ENCODE measurements at regions not wholly inside any gene's neighbourhood (a gene's known extent, or its start where the extent isn't known, plus 50 kb on each side); places are given as distances from the start of the nearest gene placed in this dataset.

DNA sequence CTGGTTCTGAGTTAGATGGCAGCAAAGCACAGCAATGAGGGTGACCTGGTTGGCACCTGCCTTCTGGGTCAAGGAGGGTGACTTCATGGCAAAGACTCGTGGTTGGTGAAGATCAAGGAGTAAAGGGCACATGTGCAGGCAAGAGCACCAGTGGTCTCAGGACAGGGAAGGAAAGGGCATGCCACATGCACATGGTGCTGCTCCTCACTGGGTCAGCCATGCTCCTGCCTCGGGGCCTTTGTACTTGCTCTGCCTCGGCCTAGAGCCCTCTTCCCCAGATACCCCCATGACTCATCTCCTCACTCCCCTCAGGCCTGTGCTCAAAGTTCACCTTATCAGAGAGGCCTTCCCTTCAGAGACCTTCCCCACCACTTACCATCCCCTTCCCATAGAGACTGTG lies 106.7 kb upstream of the KDM7A start:
- Histone ChIP-seq H4K20me1 (ENCODE audit: insufficient read depth, low read length) (no peaks in the 10 kb centered on the region), H3K27me3 (replicated peaks; ENCODE audit: insufficient read depth, low read length) (no peaks in the 10 kb centered on the region), H3K9me3 (replicated peaks; ENCODE audit: insufficient read depth, low read length) (no peaks in the 10 kb centered on the region), H3K9me2 (replicated peaks; ENCODE audit: insufficient read depth, low read length) (no peaks in the 10 kb centered on the region), H3K27ac (ENCODE audit: low read length) (no peak overlapping the region), H3K9ac (ENCODE audit: low read length) (no peak overlapping the region), H3K79me2 (ENCODE audit: low read length) (no peaks in the 10 kb centered on the region), H3K4me3 (ENCODE audit: low read length) (no peak overlapping the region), H3K4me2 (ENCODE audit: low read depth, low read length) (no peak overlapping the region), H3F3A (ENCODE audit: insufficient read depth, low read length) (no peaks in the 10 kb centered on the region), H3K4me1 (ENCODE audit: low read length) (no peaks in the 10 kb centered on the region), H2AFZ (ENCODE audit: low read length) (no peak overlapping the region), H3K36me3 (replicated peaks; ENCODE audit: insufficient read depth, low read length) (no peaks in the 10 kb centered on the region)
- no peak for DNase-seq
- TF ChIP-seq, protein P1, sequence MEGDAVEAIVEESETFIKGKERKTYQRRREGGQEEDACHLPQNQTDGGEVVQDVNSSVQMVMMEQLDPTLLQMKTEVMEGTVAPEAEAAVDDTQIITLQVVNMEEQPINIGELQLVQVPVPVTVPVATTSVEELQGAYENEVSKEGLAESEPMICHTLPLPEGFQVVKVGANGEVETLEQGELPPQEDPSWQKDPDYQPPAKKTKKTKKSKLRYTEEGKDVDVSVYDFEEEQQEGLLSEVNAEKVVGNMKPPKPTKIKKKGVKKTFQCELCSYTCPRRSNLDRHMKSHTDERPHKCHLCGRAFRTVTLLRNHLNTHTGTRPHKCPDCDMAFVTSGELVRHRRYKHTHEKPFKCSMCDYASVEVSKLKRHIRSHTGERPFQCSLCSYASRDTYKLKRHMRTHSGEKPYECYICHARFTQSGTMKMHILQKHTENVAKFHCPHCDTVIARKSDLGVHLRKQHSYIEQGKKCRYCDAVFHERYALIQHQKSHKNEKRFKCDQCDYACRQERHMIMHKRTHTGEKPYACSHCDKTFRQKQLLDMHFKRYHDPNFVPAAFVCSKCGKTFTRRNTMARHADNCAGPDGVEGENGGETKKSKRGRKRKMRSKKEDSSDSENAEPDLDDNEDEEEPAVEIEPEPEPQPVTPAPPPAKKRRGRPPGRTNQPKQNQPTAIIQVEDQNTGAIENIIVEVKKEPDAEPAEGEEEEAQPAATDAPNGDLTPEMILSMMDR (IDR thresholded peaks at IDR 0.05; ENCODE audit: low read length) = no peak

DNA sequence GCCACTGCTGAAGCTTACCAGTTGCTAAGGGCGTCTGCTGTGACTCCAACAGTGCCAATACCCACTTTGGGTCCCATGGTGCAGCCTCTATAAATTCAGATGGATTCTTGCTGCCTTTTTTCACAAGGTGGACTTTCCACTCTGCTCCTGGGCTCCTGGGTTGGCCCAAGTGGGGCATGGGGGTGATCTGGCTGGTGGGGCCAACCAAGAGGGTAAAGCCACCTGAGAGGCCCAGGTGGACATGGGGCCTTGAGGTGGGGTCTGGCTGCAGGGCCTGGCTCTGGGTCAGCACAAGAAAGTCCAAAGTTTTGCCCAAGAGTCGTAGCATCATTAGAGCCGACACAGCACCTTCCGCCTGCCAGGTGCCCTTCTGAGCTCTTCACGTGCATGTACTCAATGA lies 105.2 kb upstream of the KDM7A start:
- TF ChIP-seq EZH2phosphoT487 (IDR thresholded peaks at IDR 0.05; ENCODE audit: low read length) = no peak
- TF ChIP-seq, protein P1 (IDR thresholded peaks at IDR 0.05; ENCODE audit: low read length) = no peak
- TF ChIP-seq EZH2 (optimal IDR thresholded peaks at IDR 0.05; ENCODE audit: low read depth, low read length) = no peak
- H3K36me3 ChIP-seq (replicated peaks; ENCODE audit: insufficient read depth, low read length) = no peaks in the 10 kb centered on the region
- H3K27me3 ChIP-seq (replicated peaks; ENCODE audit: insufficient read depth, low read length) = no peaks in the 10 kb centered on the region
- no peaks in the 10 kb centered on the region for H3F3A ChIP-seq (ENCODE audit: insufficient read depth, low read length)
- no peaks in the 10 kb centered on the region for H3K9me3 ChIP-seq (replicated peaks; ENCODE audit: insufficient read depth, low read length)
- no peak overlapping the region for H2AFZ ChIP-seq (ENCODE audit: low read length)
- no peaks in the 10 kb centered on the region for H3K9me2 ChIP-seq (replicated peaks; ENCODE audit: insufficient read depth, low read length)
- no peak overlapping the region for H3K9ac ChIP-seq (ENCODE audit: low read length)
- no peak overlapping the region for H3K4me3 ChIP-seq (ENCODE audit: low read length)
- no peak for DNase-seq
- H3K79me2 ChIP-seq (ENCODE audit: low read length) = no peaks in the 10 kb centered on the region
- H3K27ac ChIP-seq (ENCODE audit: low read length) = no peak overlapping the region
- H3K4me1 ChIP-seq (ENCODE audit: low read length) = no peaks in the 10 kb centered on the region
- no peaks in the 10 kb centered on the region for H4K20me1 ChIP-seq (ENCODE audit: insufficient read depth, low read length)
- no peak overlapping the region for H3K4me2 ChIP-seq (ENCODE audit: low read depth, low read length)

DNA sequence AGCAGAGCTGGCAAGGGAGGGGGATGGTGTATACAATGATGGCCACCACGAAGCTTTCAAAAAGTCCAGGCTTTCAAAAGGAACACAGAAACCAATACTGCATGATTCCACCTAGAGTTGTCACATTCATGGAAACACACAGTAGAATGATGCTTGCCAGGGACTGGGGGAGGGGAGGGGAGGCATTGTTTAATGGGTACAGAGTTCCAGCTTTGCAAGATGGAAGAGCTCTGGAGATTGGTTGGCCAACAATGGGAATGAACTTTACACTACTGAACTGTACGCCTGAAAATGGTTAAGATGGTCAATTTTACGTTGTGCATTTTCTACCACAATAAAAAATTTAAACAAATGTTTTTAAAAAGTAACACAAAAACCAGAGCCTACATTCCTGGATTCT lies 104.5 kb upstream of the KDM7A start:
- H3K9ac ChIP-seq (ENCODE audit: low read length) = no peak overlapping the region
- H3F3A ChIP-seq (ENCODE audit: insufficient read depth, low read length) = no peaks in the 10 kb centered on the region
- DNase-seq = no peak
- H3K4me2 ChIP-seq (ENCODE audit: low read depth, low read length) = no peak overlapping the region
- H3K79me2 ChIP-seq (ENCODE audit: low read length) = no peaks in the 10 kb centered on the region
- H2AFZ ChIP-seq (ENCODE audit: low read length) = no peak overlapping the region
- no peaks in the 10 kb centered on the region for H3K4me1 ChIP-seq (ENCODE audit: low read length)
- no peaks in the 10 kb centered on the region for H3K36me3 ChIP-seq (replicated peaks; ENCODE audit: insufficient read depth, low read length)
- no peak overlapping the region for H3K27ac ChIP-seq (ENCODE audit: low read length)
- H4K20me1 ChIP-seq (ENCODE audit: insufficient read depth, low read length) = no peaks in the 10 kb centered on the region
- no peak overlapping the region for H3K4me3 ChIP-seq (ENCODE audit: low read length)
- no peaks in the 10 kb centered on the region for H3K9me2 ChIP-seq (replicated peaks; ENCODE audit: insufficient read depth, low read length)
- no peaks in the 10 kb centered on the region for H3K27me3 ChIP-seq (replicated peaks; ENCODE audit: insufficient read depth, low read length)
- H3K9me3 ChIP-seq (replicated peaks; ENCODE audit: insufficient read depth, low read length) = no peaks in the 10 kb centered on the region
- TF ChIP-seq EZH2phosphoT487 (IDR thresholded peaks at IDR 0.05; ENCODE audit: low read length) = no peak
- TF ChIP-seq, protein P1 (IDR thresholded peaks at IDR 0.05; ENCODE audit: low read length) = no peak
- TF ChIP-seq EZH2 (optimal IDR thresholded peaks at IDR 0.05; ENCODE audit: low read depth, low read length) = no peak

DNA sequence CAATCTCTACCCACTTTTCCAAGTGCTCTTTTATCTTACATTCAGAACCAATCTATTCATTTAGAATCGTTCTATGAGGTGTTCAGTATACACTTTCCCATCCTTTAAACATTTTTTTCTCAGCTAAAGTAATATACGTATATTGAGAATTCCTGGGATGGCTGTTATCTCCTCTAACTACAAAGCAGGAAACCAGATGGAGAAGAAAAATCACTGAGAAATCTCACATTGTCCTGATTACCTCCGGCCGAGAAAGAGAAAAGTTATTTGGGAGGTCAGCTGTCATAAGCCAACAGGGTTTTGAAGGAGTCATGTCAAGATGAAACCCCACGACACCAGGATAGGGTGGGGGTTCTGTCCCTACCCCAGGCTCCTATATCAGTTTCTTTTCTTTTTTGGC lies 99.2 kb upstream of the KDM7A start:
- TF ChIP-seq EZH2 (optimal IDR thresholded peaks at IDR 0.05; ENCODE audit: low read depth, low read length) (no peak), EZH2phosphoT487 (IDR thresholded peaks at IDR 0.05; ENCODE audit: low read length) (no peak)
- TF ChIP-seq, protein P1 (IDR thresholded peaks at IDR 0.05; ENCODE audit: low read length) = no peak
- no peaks in the 10 kb centered on the region for H3K36me3 ChIP-seq (replicated peaks; ENCODE audit: insufficient read depth, low read length)
- no peak overlapping the region for H3K4me2 ChIP-seq (ENCODE audit: low read depth, low read length)
- no peaks in the 10 kb centered on the region for H3F3A ChIP-seq (ENCODE audit: insufficient read depth, low read length)
- H3K9me2 ChIP-seq (replicated peaks; ENCODE audit: insufficient read depth, low read length) = no peaks in the 10 kb centered on the region
- H3K4me3 ChIP-seq (ENCODE audit: low read length) = no peak overlapping the region
- no peaks in the 10 kb centered on the region for H3K27me3 ChIP-seq (replicated peaks; ENCODE audit: insufficient read depth, low read length)
- no peaks in the 10 kb centered on the region for H3K79me2 ChIP-seq (ENCODE audit: low read length)
- no peaks in the 10 kb centered on the region for H4K20me1 ChIP-seq (ENCODE audit: insufficient read depth, low read length)
- H3K27ac ChIP-seq (ENCODE audit: low read length) = no peak overlapping the region
- H3K9me3 ChIP-seq (replicated peaks; ENCODE audit: insufficient read depth, low read length) = no peaks in the 10 kb centered on the region
- no peaks in the 10 kb centered on the region for H3K4me1 ChIP-seq (ENCODE audit: low read length)
- H2AFZ ChIP-seq (ENCODE audit: low read length) = no peak overlapping the region
- no peak overlapping the region for H3K9ac ChIP-seq (ENCODE audit: low read length)
- DNase-seq = no peak
